ENCODE measurements at regions not wholly inside any gene's neighbourhood (a gene's known extent, or its start where the extent isn't known, plus 50 kb on each side); places are given as distances from the start of the nearest gene placed in this dataset.

- H2BK12ac ChIP-seq (ENCODE audit: low read length), result no peak overlapping the region
- H3K9ac ChIP-seq (ENCODE audit: low read depth, low read length, poor library complexity), result no peak overlapping the region
- H3K4me3 ChIP-seq (ENCODE audit: low read length in 2 of 2), result no peak overlapping the region
- H3K4ac ChIP-seq (ENCODE audit: low read length), result no peak overlapping the region
- no peak overlapping the region for H3K18ac ChIP-seq (ENCODE audit: low read length)
- no peak overlapping the region for H3K4me2 ChIP-seq (ENCODE audit: insufficient read depth, low read length, poor library complexity, severe bottlenecking)
- no CpG with 5 or more reads among the region's 1 CpG for WGBS, 2 donors (ENCODE audit: extremely low coverage in 2 of 2, insufficient read length in 2 of 2, insufficient replicate concordance in 1 of 2)
- H4K91ac ChIP-seq (ENCODE audit: low read depth, low read length, poor library complexity), result no peak overlapping the region
- no peaks in the 10 kb centered on the region for H3K79me1 ChIP-seq (ENCODE audit: low read depth, low read length)
- no peak for DNase-seq (ENCODE audit: low spot score)
- no peak overlapping the region for H2BK120ac ChIP-seq (ENCODE audit: low read depth, low read length)
- H3K23ac ChIP-seq (ENCODE audit: low read depth, low read length, poor library complexity), result no peak overlapping the region
- H2AK5ac ChIP-seq (ENCODE audit: low read depth, low read length), result no peak overlapping the region
- no peaks in the 10 kb centered on the region for H3K27me3 ChIP-seq (ENCODE audit: control insufficient read depth in 3 of 3, insufficient read depth in 3 of 3, low read depth in 1 of 3, low read length in 3 of 3)
- H4K8ac ChIP-seq (ENCODE audit: low read depth, low read length), result no peak overlapping the region
- no peak overlapping the region for H2AFZ ChIP-seq (ENCODE audit: low read length)
- H3K9me3 ChIP-seq (replicated peaks in 1 of 2; ENCODE audit: control insufficient read depth in 2 of 2, insufficient read depth in 1 of 2, low read depth in 1 of 2, low read length in 2 of 2), result no peaks in the 10 kb centered on the region
- H3K27ac ChIP-seq (replicated peaks; ENCODE audit: low read length), result no peak overlapping the region
- no peak overlapping the region for H2BK5ac ChIP-seq (ENCODE audit: low read length)
- H3K36me3 ChIP-seq (replicated peaks in 1 of 2; ENCODE audit: control insufficient read depth in 2 of 2, insufficient read depth in 2 of 2, low read length in 2 of 2), result no peaks in the 10 kb centered on the region
- H3K4me1 ChIP-seq (ENCODE audit: control insufficient read depth in 2 of 2, insufficient read depth in 1 of 2, low read depth in 1 of 2, low read length in 2 of 2), result no peaks in the 10 kb centered on the region
- no peak overlapping the region for H2BK15ac ChIP-seq (ENCODE audit: low read length)
- H3K14ac ChIP-seq (ENCODE audit: low read length), result no peak overlapping the region
Observed at GRCh38 chr15:97615114-97615513, 345.4 kb upstream of the ARRDC4 start.

- WGBS, 2 donors (ENCODE audit: extremely low coverage in 2 of 2, insufficient read length in 2 of 2, insufficient replicate concordance in 1 of 2), result no CpG with 5 or more reads among the region's 3 CpGs
Observed at GRCh38 chr15:97623091-97623661, 337.3 kb upstream of the ARRDC4 start.

GRCh38 chr15:97627634-97628033 lies 332.9 kb upstream of the ARRDC4 start:
- no peak overlapping the region for H3K27ac ChIP-seq (replicated peaks; ENCODE audit: low read length)
- H3K27me3 ChIP-seq (ENCODE audit: control insufficient read depth in 3 of 3, insufficient read depth in 3 of 3, low read depth in 1 of 3, low read length in 3 of 3), result no peaks in the 10 kb centered on the region

More at GRCh38 chr15:97623091-97623661, 337.3 kb upstream of the ARRDC4 start:
- no peak for DNase-seq (ENCODE audit: low spot score)
- Histone ChIP-seq H3K27me3 (ENCODE audit: control insufficient read depth in 3 of 3, insufficient read depth in 3 of 3, low read depth in 1 of 3, low read length in 3 of 3) (no peaks in the 10 kb centered on the region), H3K4me3 (ENCODE audit: low read length in 2 of 2) (no peak overlapping the region), H2AFZ (ENCODE audit: low read length) (no peak overlapping the region), H3K4me2 (ENCODE audit: insufficient read depth, low read length, poor library complexity, severe bottlenecking) (no peak overlapping the region), H2BK15ac (ENCODE audit: low read length) (no peak overlapping the region), H3K27ac (replicated peaks; ENCODE audit: low read length) (no peak overlapping the region), H2BK120ac (ENCODE audit: low read depth, low read length) (no peak overlapping the region), H3K9me3 (replicated peaks in 1 of 2; ENCODE audit: control insufficient read depth in 2 of 2, insufficient read depth in 1 of 2, low read depth in 1 of 2, low read length in 2 of 2) (no peaks in the 10 kb centered on the region), H3K36me3 (replicated peaks in 1 of 2; ENCODE audit: control insufficient read depth in 2 of 2, insufficient read depth in 2 of 2, low read length in 2 of 2) (no peaks in the 10 kb centered on the region), H2BK5ac (ENCODE audit: low read length) (no peak overlapping the region), H3K14ac (ENCODE audit: low read length) (no peak overlapping the region), H3K79me1 (ENCODE audit: low read depth, low read length) (no peaks in the 10 kb centered on the region), H3K18ac (ENCODE audit: low read length) (no peak overlapping the region), H2BK12ac (ENCODE audit: low read length) (no peak overlapping the region), H4K8ac (ENCODE audit: low read depth, low read length) (no peak overlapping the region), H3K4ac (ENCODE audit: low read length) (no peak overlapping the region), H3K9ac (ENCODE audit: low read depth, low read length, poor library complexity) (no peak overlapping the region), H2AK5ac (ENCODE audit: low read depth, low read length) (no peak overlapping the region), H4K91ac (ENCODE audit: low read depth, low read length, poor library complexity) (no peak overlapping the region), H3K23ac (ENCODE audit: low read depth, low read length, poor library complexity) (no peak overlapping the region), H3K4me1 (ENCODE audit: control insufficient read depth in 2 of 2, insufficient read depth in 1 of 2, low read depth in 1 of 2, low read length in 2 of 2) (no peaks in the 10 kb centered on the region)

GRCh38 chr15:97645758-97646157 lies 314.7 kb upstream of the ARRDC4 start:
- Histone ChIP-seq H2AFZ (ENCODE audit: low read length) (no peak overlapping the region), H3K14ac (ENCODE audit: low read length) (no peak overlapping the region), H2BK5ac (ENCODE audit: low read length) (no peak overlapping the region), H4K8ac (ENCODE audit: low read depth, low read length) (no peak overlapping the region), H2BK120ac (ENCODE audit: low read depth, low read length) (no peak overlapping the region), H3K18ac (ENCODE audit: low read length) (no peak overlapping the region), H2BK12ac (ENCODE audit: low read length) (no peak overlapping the region), H3K27ac (replicated peaks; ENCODE audit: low read length) (no peak overlapping the region), H3K9me3 (replicated peaks in 1 of 2; ENCODE audit: control insufficient read depth in 2 of 2, insufficient read depth in 1 of 2, low read depth in 1 of 2, low read length in 2 of 2) (no peaks in the 10 kb centered on the region), H3K4me2 (ENCODE audit: insufficient read depth, low read length, poor library complexity, severe bottlenecking) (no peak overlapping the region), H3K23ac (ENCODE audit: low read depth, low read length, poor library complexity) (no peak overlapping the region), H2BK15ac (ENCODE audit: low read length) (no peak overlapping the region), H2AK5ac (ENCODE audit: low read depth, low read length) (no peak overlapping the region), H3K4me1 (ENCODE audit: control insufficient read depth in 2 of 2, insufficient read depth in 1 of 2, low read depth in 1 of 2, low read length in 2 of 2) (no peaks in the 10 kb centered on the region), H3K4ac (ENCODE audit: low read length) (no peak overlapping the region), H3K9ac (ENCODE audit: low read depth, low read length, poor library complexity) (no peak overlapping the region), H3K79me1 (ENCODE audit: low read depth, low read length) (no peaks in the 10 kb centered on the region), H4K91ac (ENCODE audit: low read depth, low read length, poor library complexity) (no peak overlapping the region), H3K36me3 (replicated peaks in 1 of 2; ENCODE audit: control insufficient read depth in 2 of 2, insufficient read depth in 2 of 2, low read length in 2 of 2) (no peaks in the 10 kb centered on the region), H3K4me3 (ENCODE audit: low read length in 2 of 2) (no peak overlapping the region), H3K27me3 (ENCODE audit: control insufficient read depth in 3 of 3, insufficient read depth in 3 of 3, low read depth in 1 of 3, low read length in 3 of 3) (no peaks in the 10 kb centered on the region)
- DNase-seq (ENCODE audit: low spot score), result no peak
- no CpG with 5 or more reads among the region's 2 CpGs for WGBS, 2 donors (ENCODE audit: extremely low coverage in 2 of 2, insufficient read length in 2 of 2, insufficient replicate concordance in 1 of 2)

More at GRCh38 chr15:97627634-97628033, 332.9 kb upstream of the ARRDC4 start:
- no peaks in the 10 kb centered on the region for H3K9me3 ChIP-seq (replicated peaks in 1 of 2; ENCODE audit: control insufficient read depth in 2 of 2, insufficient read depth in 1 of 2, low read depth in 1 of 2, low read length in 2 of 2)
- H4K8ac ChIP-seq (ENCODE audit: low read depth, low read length), result no peak overlapping the region
- no peak overlapping the region for H3K9ac ChIP-seq (ENCODE audit: low read depth, low read length, poor library complexity)
- H2BK5ac ChIP-seq (ENCODE audit: low read length), result no peak overlapping the region
- H2BK15ac ChIP-seq (ENCODE audit: low read length), result no peak overlapping the region
- H4K91ac ChIP-seq (ENCODE audit: low read depth, low read length, poor library complexity), result no peak overlapping the region
- no peak overlapping the region for H2BK120ac ChIP-seq (ENCODE audit: low read depth, low read length)
- H3K79me1 ChIP-seq (ENCODE audit: low read depth, low read length), result no peaks in the 10 kb centered on the region
- H3K23ac ChIP-seq (ENCODE audit: low read depth, low read length, poor library complexity), result no peak overlapping the region
- no CpG with 5 or more reads among the region's 1 CpG for WGBS, 2 donors (ENCODE audit: extremely low coverage in 2 of 2, insufficient read length in 2 of 2, insufficient replicate concordance in 1 of 2)
- no peaks in the 10 kb centered on the region for H3K4me1 ChIP-seq (ENCODE audit: control insufficient read depth in 2 of 2, insufficient read depth in 1 of 2, low read depth in 1 of 2, low read length in 2 of 2)
- no peak overlapping the region for H3K14ac ChIP-seq (ENCODE audit: low read length)
- DNase-seq (ENCODE audit: low spot score), result no peak
- no peak overlapping the region for H3K4me3 ChIP-seq (ENCODE audit: low read length in 2 of 2)
- no peak overlapping the region for H3K4ac ChIP-seq (ENCODE audit: low read length)
- H2AFZ ChIP-seq (ENCODE audit: low read length), result no peak overlapping the region
- H2BK12ac ChIP-seq (ENCODE audit: low read length), result no peak overlapping the region
- H3K4me2 ChIP-seq (ENCODE audit: insufficient read depth, low read length, poor library complexity, severe bottlenecking), result no peak overlapping the region
- H2AK5ac ChIP-seq (ENCODE audit: low read depth, low read length), result no peak overlapping the region
- no peaks in the 10 kb centered on the region for H3K36me3 ChIP-seq (replicated peaks in 1 of 2; ENCODE audit: control insufficient read depth in 2 of 2, insufficient read depth in 2 of 2, low read length in 2 of 2)
- H3K18ac ChIP-seq (ENCODE audit: low read length), result no peak overlapping the region
